AG09309 (cell line): ENCODE measurements at regions not wholly inside any gene's neighbourhood (a gene's known extent, or its start where the extent isn't known, plus 50 kb on each side); places are given as distances from the start of the nearest gene placed in this dataset.

ENCODE experiments used
- DNase-seq: peaks from one replicate; pipeline ENCODE4 v3.0.0-alpha.2; 2010; ENCODE audit warnings: low read depth
- H3K4me3 ChIP-seq: 2 replicates; pipeline ENCODE4 v1.5.1; 2011; ENCODE audit warnings: mild to moderate bottlenecking, low read depth, low read length, moderate library complexity; ENCODE audit not compliant: control insufficient read depth
- TF ChIP-seq, protein P1 (sequence below): IDR thresholded peaks from 2 replicates; pipeline ENCODE4 v1.5.1; 2011; ENCODE audit warnings: mild to moderate bottlenecking, low read depth, low read length, inconsistent platforms; ENCODE audit not compliant: insufficient read depth, control insufficient read depth; ENCODE audit errors: missing control alignments

DNA sequence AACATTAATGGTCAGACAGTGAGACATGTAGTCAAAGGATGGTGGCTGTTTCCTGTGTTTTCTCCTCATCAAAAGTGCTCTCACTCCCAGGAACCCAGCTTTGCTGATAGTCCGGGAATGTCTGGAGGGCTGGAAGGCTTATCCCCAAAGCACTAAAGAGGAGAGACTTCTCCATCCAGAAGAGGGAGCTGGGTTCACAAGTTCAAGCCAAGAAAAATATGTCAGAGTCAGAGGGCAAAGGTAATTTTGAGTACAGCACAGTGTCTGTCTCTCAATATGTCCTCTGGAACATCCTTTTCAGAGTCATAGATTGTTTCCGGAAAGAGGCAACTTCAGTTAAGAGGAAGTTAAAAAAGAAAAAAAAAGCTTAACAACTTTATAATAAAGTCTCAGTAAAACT is 281.5 kb upstream of the PHYHIPL start:
- TF ChIP-seq, protein P1, sequence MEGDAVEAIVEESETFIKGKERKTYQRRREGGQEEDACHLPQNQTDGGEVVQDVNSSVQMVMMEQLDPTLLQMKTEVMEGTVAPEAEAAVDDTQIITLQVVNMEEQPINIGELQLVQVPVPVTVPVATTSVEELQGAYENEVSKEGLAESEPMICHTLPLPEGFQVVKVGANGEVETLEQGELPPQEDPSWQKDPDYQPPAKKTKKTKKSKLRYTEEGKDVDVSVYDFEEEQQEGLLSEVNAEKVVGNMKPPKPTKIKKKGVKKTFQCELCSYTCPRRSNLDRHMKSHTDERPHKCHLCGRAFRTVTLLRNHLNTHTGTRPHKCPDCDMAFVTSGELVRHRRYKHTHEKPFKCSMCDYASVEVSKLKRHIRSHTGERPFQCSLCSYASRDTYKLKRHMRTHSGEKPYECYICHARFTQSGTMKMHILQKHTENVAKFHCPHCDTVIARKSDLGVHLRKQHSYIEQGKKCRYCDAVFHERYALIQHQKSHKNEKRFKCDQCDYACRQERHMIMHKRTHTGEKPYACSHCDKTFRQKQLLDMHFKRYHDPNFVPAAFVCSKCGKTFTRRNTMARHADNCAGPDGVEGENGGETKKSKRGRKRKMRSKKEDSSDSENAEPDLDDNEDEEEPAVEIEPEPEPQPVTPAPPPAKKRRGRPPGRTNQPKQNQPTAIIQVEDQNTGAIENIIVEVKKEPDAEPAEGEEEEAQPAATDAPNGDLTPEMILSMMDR = no peak
- no peak overlapping the region for H3K4me3 ChIP-seq
- DNase-seq = no peak

DNA sequence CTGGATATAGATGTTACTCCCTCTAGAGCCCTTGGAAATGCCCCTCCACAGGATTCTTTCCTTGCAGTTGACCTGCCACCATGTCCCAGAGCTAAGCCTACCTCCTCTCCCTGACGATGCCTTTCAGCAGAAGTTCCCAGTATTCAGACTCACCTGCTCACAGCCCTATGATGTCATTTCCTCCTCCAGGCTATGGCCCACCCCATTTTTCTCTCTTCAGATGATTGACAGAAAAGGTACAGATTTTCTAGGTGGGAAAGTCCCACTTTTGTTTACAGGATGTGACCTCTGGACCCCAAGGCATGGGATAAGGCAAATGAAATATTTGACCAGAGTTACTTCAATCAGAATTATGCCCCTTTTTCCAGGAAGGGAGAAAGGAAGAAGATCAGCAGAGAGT is 280.2 kb upstream of the PHYHIPL start:
- TF ChIP-seq, protein P1 = no peak
- no peak overlapping the region for H3K4me3 ChIP-seq
- DNase-seq = no peak

DNA sequence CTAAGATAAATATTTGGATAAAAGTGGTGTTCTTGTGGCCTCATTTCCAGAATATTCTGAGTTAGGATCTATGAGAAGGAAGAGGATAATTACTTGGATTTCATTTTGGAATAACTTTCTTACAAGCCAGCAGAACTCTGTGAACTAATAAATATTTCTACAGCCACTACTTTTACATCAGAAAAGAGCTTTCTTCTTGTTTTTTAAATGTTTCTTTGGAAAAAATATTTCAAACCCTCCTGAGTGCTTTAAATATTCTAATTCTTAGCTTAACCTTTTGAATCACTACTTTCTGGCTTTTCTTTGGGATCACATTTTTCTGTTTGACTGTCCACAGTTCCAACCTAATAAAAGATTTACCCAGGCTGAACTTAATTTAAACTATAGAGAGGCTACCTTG is 279.2 kb upstream of the PHYHIPL start:
- no peak for DNase-seq
- no peak overlapping the region for H3K4me3 ChIP-seq
- TF ChIP-seq, protein P1 = no peak

DNA sequence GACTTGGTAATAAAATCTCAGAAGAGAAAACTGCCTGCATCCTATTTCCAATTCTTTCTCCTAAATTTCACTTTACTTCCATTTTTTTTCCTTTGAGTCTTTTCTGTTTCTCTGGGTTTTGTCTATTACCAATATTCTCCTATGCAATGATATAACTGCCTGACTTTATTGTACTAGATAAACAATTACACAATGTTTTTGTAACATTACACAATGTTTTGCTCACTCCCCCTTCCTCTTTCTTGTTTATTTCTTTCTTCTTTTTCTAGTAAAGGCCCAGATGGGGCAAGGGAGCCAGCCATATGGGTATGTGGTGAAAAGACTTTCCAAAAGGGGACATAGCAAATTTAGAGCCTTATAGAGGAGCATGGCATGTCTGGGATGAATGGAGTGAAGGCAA is 278.7 kb upstream of the PHYHIPL start:
- DNase-seq = no peak
- H3K4me3 ChIP-seq = no peak overlapping the region
- TF ChIP-seq, protein P1 = no peak

DNA sequence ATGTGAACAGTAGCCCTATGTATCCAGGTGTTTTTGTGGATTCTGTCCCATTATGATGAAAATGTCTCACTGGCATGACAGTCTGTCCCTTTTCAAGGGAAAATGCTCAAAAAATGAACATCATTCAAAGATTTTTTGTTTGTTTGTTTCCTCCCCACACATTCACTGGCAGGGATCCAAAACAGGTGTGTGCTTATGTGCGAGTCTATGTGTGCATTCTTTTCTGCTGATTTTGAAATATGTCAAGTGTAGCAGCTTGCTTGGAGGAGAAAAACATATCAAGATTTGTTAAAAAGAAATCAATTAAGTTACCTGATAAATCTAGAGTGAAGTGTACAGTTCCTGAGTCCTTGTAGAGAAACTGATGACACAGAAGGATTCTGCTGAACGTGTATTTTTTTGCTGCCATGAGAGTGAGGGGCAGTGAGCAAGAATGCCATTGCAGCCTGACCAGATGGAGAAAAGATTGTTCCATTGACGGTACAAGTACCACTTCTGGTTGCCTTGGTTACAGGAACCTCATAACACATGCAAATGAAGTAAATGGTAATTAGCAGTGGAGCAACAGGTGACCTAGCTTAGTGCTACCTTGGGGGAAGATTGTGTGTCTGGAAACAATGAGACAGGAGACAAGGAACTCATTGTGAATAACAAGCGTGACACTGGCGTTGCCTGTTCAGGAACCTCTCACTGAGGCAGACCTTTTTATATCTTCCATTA is 277.4 kb upstream of the PHYHIPL start:
- TF ChIP-seq, protein P1 = no peak
- H3K4me3 ChIP-seq = no peak overlapping the region
- DNase-seq = no peak

DNA sequence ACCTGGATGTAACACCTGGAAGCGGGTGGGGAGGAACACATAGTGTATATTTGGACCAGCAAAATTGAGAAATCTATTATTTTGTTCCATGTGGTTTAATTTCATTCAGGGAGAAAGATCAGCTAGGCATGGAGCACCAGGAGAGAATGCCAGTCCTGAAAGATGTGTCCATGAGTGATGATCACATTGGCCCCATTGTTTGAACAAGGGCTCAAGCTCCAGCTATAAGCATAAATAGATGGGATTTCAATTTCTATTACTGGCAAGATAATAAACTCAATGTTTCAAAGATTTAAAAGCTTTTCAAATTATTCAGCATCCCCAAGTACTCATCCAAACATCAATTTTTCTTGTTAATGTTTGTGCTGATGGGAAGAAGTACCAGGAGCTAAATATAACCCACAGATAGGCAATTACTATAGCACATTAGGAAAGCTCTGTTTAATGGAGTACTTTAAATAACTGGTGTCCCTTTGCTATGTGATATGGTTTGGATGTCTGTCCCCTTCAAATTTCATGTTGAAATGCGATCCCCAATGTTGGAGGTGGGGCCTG is 275.3 kb upstream of the PHYHIPL start:
- DNase-seq = no peak
- no peak overlapping the region for H3K4me3 ChIP-seq
- TF ChIP-seq, protein P1 = no peak
